AG09309 (cell line): ENCODE measurements at regions not wholly inside any gene's neighbourhood (a gene's known extent, or its start where the extent isn't known, plus 50 kb on each side); places are given as distances from the start of the nearest gene placed in this dataset.

Source experiments
- DNase-seq: peaks from one replicate; pipeline ENCODE4 v3.0.0-alpha.2; 2010; ENCODE audit warnings: low read depth
- H3K4me3 ChIP-seq: 2 replicates; pipeline ENCODE4 v1.5.1; 2011; ENCODE audit warnings: mild to moderate bottlenecking, low read depth, low read length, moderate library complexity; ENCODE audit not compliant: control insufficient read depth
- TF ChIP-seq, protein P1 (sequence below): IDR thresholded peaks from 2 replicates; pipeline ENCODE4 v1.5.1; 2011; ENCODE audit warnings: mild to moderate bottlenecking, low read depth, low read length, inconsistent platforms; ENCODE audit not compliant: insufficient read depth, control insufficient read depth; ENCODE audit errors: missing control alignments

DNA sequence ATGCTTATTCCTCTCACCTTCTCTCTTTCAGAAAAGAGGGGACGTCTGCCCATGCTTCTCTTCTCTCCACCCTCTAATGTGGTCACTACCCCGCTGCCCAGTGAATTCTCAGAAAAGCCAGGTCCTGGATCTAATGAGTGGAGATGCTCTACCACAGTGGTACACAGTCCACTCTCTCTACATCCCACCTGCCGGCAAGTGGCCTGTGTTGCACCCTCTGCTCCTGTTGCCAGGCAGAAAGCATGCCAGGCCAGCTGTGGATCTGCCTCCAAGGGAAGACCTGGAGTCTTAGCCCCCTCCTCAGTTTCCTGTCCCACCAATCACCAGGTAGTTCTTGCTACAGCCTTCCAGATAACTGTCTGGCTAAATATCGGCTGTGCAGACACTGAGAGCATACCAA is 71.2 kb upstream of the SPDL1 start:
- TF ChIP-seq, protein P1, sequence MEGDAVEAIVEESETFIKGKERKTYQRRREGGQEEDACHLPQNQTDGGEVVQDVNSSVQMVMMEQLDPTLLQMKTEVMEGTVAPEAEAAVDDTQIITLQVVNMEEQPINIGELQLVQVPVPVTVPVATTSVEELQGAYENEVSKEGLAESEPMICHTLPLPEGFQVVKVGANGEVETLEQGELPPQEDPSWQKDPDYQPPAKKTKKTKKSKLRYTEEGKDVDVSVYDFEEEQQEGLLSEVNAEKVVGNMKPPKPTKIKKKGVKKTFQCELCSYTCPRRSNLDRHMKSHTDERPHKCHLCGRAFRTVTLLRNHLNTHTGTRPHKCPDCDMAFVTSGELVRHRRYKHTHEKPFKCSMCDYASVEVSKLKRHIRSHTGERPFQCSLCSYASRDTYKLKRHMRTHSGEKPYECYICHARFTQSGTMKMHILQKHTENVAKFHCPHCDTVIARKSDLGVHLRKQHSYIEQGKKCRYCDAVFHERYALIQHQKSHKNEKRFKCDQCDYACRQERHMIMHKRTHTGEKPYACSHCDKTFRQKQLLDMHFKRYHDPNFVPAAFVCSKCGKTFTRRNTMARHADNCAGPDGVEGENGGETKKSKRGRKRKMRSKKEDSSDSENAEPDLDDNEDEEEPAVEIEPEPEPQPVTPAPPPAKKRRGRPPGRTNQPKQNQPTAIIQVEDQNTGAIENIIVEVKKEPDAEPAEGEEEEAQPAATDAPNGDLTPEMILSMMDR: no peak
- no peak overlapping the region for H3K4me3 ChIP-seq
- no peak for DNase-seq

DNA sequence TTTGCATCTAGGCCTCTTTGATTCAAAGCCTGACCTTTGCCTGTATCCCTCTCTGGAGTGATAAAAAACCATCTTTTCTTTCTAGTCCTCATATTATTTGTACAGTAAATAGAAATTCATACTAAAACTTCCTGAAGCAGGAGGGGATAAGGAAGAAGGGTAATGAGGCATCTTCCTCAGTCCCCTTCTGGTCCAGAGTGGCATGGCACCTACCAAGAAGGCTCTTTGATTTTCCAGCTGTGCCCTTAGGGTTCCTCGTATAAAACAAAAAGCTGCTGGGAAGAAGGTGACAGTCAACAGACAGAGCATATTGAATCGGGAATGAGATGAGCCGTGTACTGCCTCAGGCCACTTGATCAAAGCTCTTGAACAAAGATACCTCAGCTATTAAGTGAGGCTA is 71.9 kb upstream of the SPDL1 start:
- no peak overlapping the region for H3K4me3 ChIP-seq
- TF ChIP-seq, protein P1: no peak
- DNase-seq: no peak

DNA sequence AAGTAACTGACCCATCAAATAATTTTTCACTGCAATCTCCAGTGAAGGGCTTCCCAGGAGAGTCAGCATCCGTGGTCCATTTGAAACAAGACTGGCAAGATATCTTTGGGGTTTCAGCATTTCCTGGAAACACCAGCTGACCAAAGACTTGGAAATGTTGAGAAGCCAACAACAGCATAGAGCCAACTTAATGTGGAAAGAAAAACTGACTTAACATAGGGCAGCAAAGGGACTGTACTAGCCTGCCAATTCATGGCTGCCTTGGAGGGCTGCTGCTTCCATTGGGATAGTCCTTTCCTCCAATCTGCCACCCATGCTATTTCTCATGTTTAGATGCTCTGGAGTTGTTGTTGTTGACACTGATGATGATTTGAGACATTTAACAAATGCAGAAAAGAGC is 76.5 kb upstream of the SPDL1 start:
- TF ChIP-seq, protein P1: no peak
- no peak for DNase-seq

DNA sequence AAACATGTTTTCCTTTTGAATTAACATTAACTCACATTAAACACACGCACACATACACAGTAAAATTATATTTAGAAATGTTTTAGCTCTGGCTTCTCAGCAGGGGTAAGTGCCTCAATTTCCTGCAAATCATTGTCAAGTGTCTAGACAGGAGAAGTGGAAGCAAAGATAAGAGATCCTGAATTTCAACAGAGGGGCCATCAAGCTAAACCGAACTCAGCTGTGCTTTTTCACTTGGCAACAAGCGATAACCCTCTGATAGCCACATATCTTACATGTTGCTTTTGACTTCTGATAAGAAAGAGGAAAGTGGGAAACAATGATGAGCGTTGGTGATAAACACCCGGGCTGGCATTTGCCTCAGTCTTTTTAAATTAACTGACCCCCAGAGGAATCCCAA is 79.7 kb upstream of the SPDL1 start:
- TF ChIP-seq, protein P1: no peak
- no peak overlapping the region for H3K4me3 ChIP-seq
- DNase-seq: no peak

More for the DNA sequence above, 76.5 kb upstream of the SPDL1 start:
- H3K4me3 ChIP-seq: no peak overlapping the region

DNA sequence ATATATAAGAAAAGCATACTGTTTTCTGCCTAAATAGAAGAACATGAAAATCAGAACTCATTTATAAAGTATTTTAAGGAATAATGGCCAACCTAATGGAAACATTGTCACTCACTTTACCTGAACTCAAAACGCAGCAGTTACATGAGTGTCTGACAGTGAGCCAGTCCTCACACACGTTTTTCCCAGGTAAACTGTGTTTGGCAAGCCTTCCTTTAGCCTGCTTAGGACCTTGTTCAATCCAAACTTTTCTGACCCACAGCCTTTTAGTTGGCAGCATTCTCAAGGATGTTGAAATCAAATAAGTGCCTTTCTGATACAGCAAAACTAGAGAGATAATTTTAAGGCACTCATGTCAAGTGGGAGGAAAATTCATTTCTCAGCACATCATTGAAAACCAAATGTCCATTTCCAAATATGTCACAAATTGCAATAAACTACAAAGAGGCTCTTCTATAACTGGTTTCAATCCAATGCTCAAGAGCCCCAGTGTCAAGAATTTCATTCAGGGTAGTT is 83.5 kb upstream of the SPDL1 start:
- no peak for DNase-seq
- TF ChIP-seq, protein P1: no peak
- H3K4me3 ChIP-seq: no peak overlapping the region

DNA sequence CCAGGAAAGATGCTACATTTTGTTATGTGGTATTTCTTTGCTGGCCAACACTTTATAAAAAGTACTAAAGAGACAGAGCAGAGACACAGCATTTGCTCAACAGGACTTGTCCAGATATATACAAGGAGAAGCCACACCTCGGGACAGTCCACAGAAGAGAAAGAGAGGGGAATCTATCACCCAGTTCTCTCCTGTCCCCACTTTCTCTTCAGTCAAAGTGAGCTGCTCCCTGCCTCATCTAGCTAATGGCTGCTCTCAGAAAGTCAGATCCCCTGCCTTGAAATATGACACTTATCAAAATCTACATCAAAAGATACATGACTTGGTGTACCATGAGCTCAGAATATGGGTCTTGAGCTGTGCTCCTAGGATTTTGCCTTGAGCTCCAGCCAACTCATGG is 86.7 kb upstream of the SPDL1 start:
- H3K4me3 ChIP-seq: no peak overlapping the region
- TF ChIP-seq, protein P1: no peak
- DNase-seq: no peak
